ENCODE measurements at regions not wholly inside any gene's neighbourhood (a gene's known extent, or its start where the extent isn't known, plus 50 kb on each side); places are given as distances from the start of the nearest gene placed in this dataset.
A peak's percentile ranks its signal among the peaks of the same experiment; 100 is the strongest.

GRCh38 chr6:14489445-14489844 is 371.9 kb downstream of the CD83 start:
- H3K4me1 ChIP-seq (ENCODE audit: insufficient read depth, low read length): no peaks in the 10 kb centered on the region
- H3K4me3 ChIP-seq (ENCODE audit: insufficient read depth, low read length): no peak overlapping the region

DNA sequence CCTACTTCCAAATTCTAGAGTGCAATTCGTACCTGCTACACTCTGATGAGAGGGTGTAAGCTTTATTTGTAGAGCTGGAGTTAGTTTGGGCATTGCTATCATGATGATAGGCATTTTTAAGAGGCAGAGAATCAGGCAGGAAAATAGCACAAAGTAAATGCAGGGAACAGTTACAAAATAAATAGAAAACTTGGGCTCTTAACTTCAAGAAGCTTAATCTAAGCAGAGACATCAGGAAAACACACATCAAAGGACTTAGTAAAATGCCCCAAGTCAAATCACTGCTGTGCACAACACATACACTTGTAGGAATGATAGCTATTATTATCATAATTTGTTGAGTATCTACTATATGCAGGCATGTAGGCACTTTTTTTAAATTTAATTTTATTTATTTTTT is 381.2 kb downstream of the CD83 start:
- Histone ChIP-seq H3K4me2 (ENCODE audit: insufficient read depth, low read length) (no peak overlapping the region), H3K79me2 (ENCODE audit: insufficient read depth, low read length) (no peaks in the 10 kb centered on the region), H3K27ac (ENCODE audit: low read depth, low read length) (no peak overlapping the region), H3K36me3 (ENCODE audit: insufficient read depth, low read length) (no peaks in the 10 kb centered on the region), H3K27me3 (ENCODE audit: insufficient read depth, low read length) (no peaks in the 10 kb centered on the region), H3K4me1 (ENCODE audit: insufficient read depth, low read length) (peaks cover 7% of the 10 kb centered on the region), H4K20me1 (ENCODE audit: insufficient read depth, low read length) (no peaks in the 10 kb centered on the region), H3K4me3 (ENCODE audit: insufficient read depth, low read length) (no peak overlapping the region), H2AFZ (ENCODE audit: low read length) (no peak overlapping the region), H3K9me3 (ENCODE audit: low read depth, low read length) (no peaks in the 10 kb centered on the region)
- no peak for DNase-seq (ENCODE audit: insufficient read length, low spot score, missing footprints)
- no peak for TF ChIP-seq CTCF (IDR thresholded peaks at IDR 0.05; ENCODE audit: extremely low read depth, low read depth, low read length)

More at GRCh38 chr6:14489445-14489844, 371.9 kb downstream of the CD83 start:
- DNase-seq (ENCODE audit: insufficient read length, low spot score, missing footprints): no peak
- Histone ChIP-seq H3K9me3 (ENCODE audit: low read depth, low read length) (no peaks in the 10 kb centered on the region), H3K27ac (ENCODE audit: low read depth, low read length) (no peak overlapping the region), H3K36me3 (ENCODE audit: insufficient read depth, low read length) (no peaks in the 10 kb centered on the region), H4K20me1 (ENCODE audit: insufficient read depth, low read length) (no peaks in the 10 kb centered on the region), H2AFZ (ENCODE audit: low read length) (no peak overlapping the region), H3K4me2 (ENCODE audit: insufficient read depth, low read length) (no peak overlapping the region), H3K79me2 (ENCODE audit: insufficient read depth, low read length) (no peaks in the 10 kb centered on the region), H3K27me3 (ENCODE audit: insufficient read depth, low read length) (no peaks in the 10 kb centered on the region)
- no peak for TF ChIP-seq CTCF (IDR thresholded peaks at IDR 0.05; ENCODE audit: extremely low read depth, low read depth, low read length)

GRCh38 chr6:14499309-14499708 is 381.7 kb downstream of the CD83 start:
- H3K36me3 ChIP-seq (ENCODE audit: insufficient read depth, low read length): no peaks in the 10 kb centered on the region
- no peak for DNase-seq (ENCODE audit: insufficient read length, low spot score, missing footprints)
- no peak overlapping the region for H3K4me3 ChIP-seq (ENCODE audit: insufficient read depth, low read length)
- H3K27ac ChIP-seq (ENCODE audit: low read depth, low read length): no peak overlapping the region
- H3K4me1 ChIP-seq (ENCODE audit: insufficient read depth, low read length): peaks cover 7% of the 10 kb centered on the region
- H3K79me2 ChIP-seq (ENCODE audit: insufficient read depth, low read length): no peaks in the 10 kb centered on the region
- H4K20me1 ChIP-seq (ENCODE audit: insufficient read depth, low read length): no peaks in the 10 kb centered on the region
- H3K27me3 ChIP-seq (ENCODE audit: insufficient read depth, low read length): no peaks in the 10 kb centered on the region
- no peaks in the 10 kb centered on the region for H3K9me3 ChIP-seq (ENCODE audit: low read depth, low read length)
- H3K4me2 ChIP-seq (ENCODE audit: insufficient read depth, low read length): peak overlapping the region; percentile 16
- no peak for TF ChIP-seq CTCF (IDR thresholded peaks at IDR 0.05; ENCODE audit: extremely low read depth, low read depth, low read length)
- no peak overlapping the region for H2AFZ ChIP-seq (ENCODE audit: low read length)

GRCh38 chr6:14499841-14500240 is 382.3 kb downstream of the CD83 start:
- Histone ChIP-seq H3K4me1 (ENCODE audit: insufficient read depth, low read length) (peaks cover 7% of the 10 kb centered on the region), H3K27me3 (ENCODE audit: insufficient read depth, low read length) (no peaks in the 10 kb centered on the region), H3K36me3 (ENCODE audit: insufficient read depth, low read length) (no peaks in the 10 kb centered on the region), H3K4me2 (ENCODE audit: insufficient read depth, low read length) (peak overlapping the region; percentile 16), H3K9me3 (ENCODE audit: low read depth, low read length) (no peaks in the 10 kb centered on the region), H3K79me2 (ENCODE audit: insufficient read depth, low read length) (no peaks in the 10 kb centered on the region), H2AFZ (ENCODE audit: low read length) (no peak overlapping the region), H3K4me3 (ENCODE audit: insufficient read depth, low read length) (no peak overlapping the region), H4K20me1 (ENCODE audit: insufficient read depth, low read length) (no peaks in the 10 kb centered on the region), H3K27ac (ENCODE audit: low read depth, low read length) (no peak overlapping the region)
- DNase-seq (ENCODE audit: insufficient read length, low spot score, missing footprints): peak; percentile 90
- no peak for TF ChIP-seq CTCF (IDR thresholded peaks at IDR 0.05; ENCODE audit: extremely low read depth, low read depth, low read length)
